BJ (cell line): ENCODE measurements at regions not wholly inside any gene's neighbourhood (a gene's known extent, or its start where the extent isn't known, plus 50 kb on each side); places are given as distances from the start of the nearest gene placed in this dataset.

Experiments used
- CTCF ChIA-PET: fragments of 350-600 bp; formaldehyde crosslinking; extraction: SDS; loops from one replicate; lab custom pipeline; 2021; ENCODE audit warnings: antibody characterized with exemption, inconsistent platforms; lab: Yijun Ruan, JAX
- POLR2A ChIA-PET: fragments of 300-600 bp; sonication (Branson Sonifier 250); formaldehyde crosslinking; extraction: SDS; loops from one replicate; lab custom pipeline; 2021; ENCODE audit warnings: antibody characterized with exemption; lab: Charles Lee
- DNase-seq: peaks from one replicate; pipeline ENCODE4 v3.0.0-alpha.2; 2011; ENCODE audit warnings: low read depth
- H3K27me3 ChIP-seq: 2 replicates; pipeline ENCODE4 v1.6.0; 2011; ENCODE audit warnings: low read length; ENCODE audit not compliant: control insufficient read depth, insufficient read depth
- H3K36me3 ChIP-seq: 2 replicates; pipeline ENCODE4 v1.5.1; 2011; ENCODE audit warnings: low read length; ENCODE audit not compliant: control insufficient read depth, insufficient read depth
- H3K4me3 ChIP-seq: 2 replicates; pipeline ENCODE4 v1.5.1; 2011; ENCODE audit warnings: low read depth, mild to moderate bottlenecking, control low read depth, low read length
- CTCF ChIP-seq: IDR thresholded peaks from 2 replicates; pipeline ENCODE4 v1.5.1; 2011; ENCODE audit warnings: low read depth, mild to moderate bottlenecking, control low read depth, inconsistent platforms, low read length, moderate library complexity; ENCODE audit not compliant: insufficient read depth

GRCh38 chr6:170175644-170176135, 115.2 kb downstream of the DLL1 start:
- no peaks in the 10 kb centered on the region for H3K36me3 ChIP-seq
- H3K4me3 ChIP-seq: no peak overlapping the region
- ChIA-PET POLR2A (no interaction called here), CTCF (no interaction called here)
- TF ChIP-seq CTCF: no peak
- no peaks in the 10 kb centered on the region for H3K27me3 ChIP-seq
- no peak for DNase-seq

- TF ChIP-seq CTCF: no peak
- no peak for DNase-seq
- Histone ChIP-seq H3K4me3 (no peak overlapping the region), H3K27me3 (no peaks in the 10 kb centered on the region), H3K36me3 (no peaks in the 10 kb centered on the region)
- POLR2A ChIA-PET: no interaction called here
- CTCF ChIA-PET: no interaction called here
Observed at GRCh38 chr6:170174771-170175643, 115.9 kb downstream of the DLL1 start.

GRCh38 chr6:170174124-170174770, 116.6 kb downstream of the DLL1 start:
- CTCF ChIA-PET: interaction anchor here (1.1 kb wide), 1 partner anchor 10 kb away, joined by 3 read pairs; no protein-coding TSS in a partner anchor
- no peak for DNase-seq

GRCh38 chr6:170173335-170173881, 117.5 kb downstream of the DLL1 start:
- CTCF ChIA-PET: interaction anchor here (1.1 kb wide), 1 partner anchor 9 kb away, joined by 3 read pairs; no protein-coding TSS in a partner anchor
- TF ChIP-seq CTCF: no peak
- no peak for DNase-seq

More at GRCh38 chr6:170174124-170174770, 116.6 kb downstream of the DLL1 start:
- TF ChIP-seq CTCF: no peak
- POLR2A ChIA-PET: no interaction called here
- no peaks in the 10 kb centered on the region for H3K27me3 ChIP-seq
- H3K4me3 ChIP-seq: no peak overlapping the region
- no peaks in the 10 kb centered on the region for H3K36me3 ChIP-seq

GRCh38 chr6:170172825-170173256, 118.0 kb downstream of the DLL1 start:
- no peak overlapping the region for H3K4me3 ChIP-seq
- DNase-seq: no peak
- H3K36me3 ChIP-seq: no peaks in the 10 kb centered on the region
- ChIA-PET POLR2A (no interaction called here), CTCF (no interaction called here)
- H3K27me3 ChIP-seq: no peaks in the 10 kb centered on the region
- no peak for TF ChIP-seq CTCF

More at GRCh38 chr6:170173335-170173881, 117.5 kb downstream of the DLL1 start:
- Histone ChIP-seq H3K36me3 (no peaks in the 10 kb centered on the region), H3K4me3 (no peak overlapping the region), H3K27me3 (no peaks in the 10 kb centered on the region)
- POLR2A ChIA-PET: no interaction called here
